SJCRH30 (cell line): ENCODE measurements at regions not wholly inside any gene's neighbourhood (a gene's known extent, or its start where the extent isn't known, plus 50 kb on each side); places are given as distances from the start of the nearest gene placed in this dataset.
"Not testable (repeated sequence)": the region's sequence is repeated elsewhere in the genome, so short reads cannot be mapped to it uniquely, and the experiment has no call there.

Experiments
- DNase-seq, 2 experiments: peaks; one replicate each; pipeline ENCODE4 v3.0.0-alpha.2; 2015 to 2020
- H3K27ac ChIP-seq: fragments of 250-450 bp; sonication (Bioruptor Pico); 2 replicates; pipeline ENCODE4 v1.5.1; 2020; ENCODE audit warnings: mild to moderate bottlenecking, moderate library complexity
- H3K27me3 ChIP-seq: fragments of 250-450 bp; sonication (Bioruptor Pico); 2 replicates; pipeline ENCODE4 v1.5.1; 2020; ENCODE audit warnings: mild to moderate bottlenecking, moderate library complexity
- H3K36me3 ChIP-seq: fragments of 250-450 bp; sonication (Bioruptor Pico); 2 replicates; pipeline ENCODE4 v1.5.1; 2020; ENCODE audit warnings: mild to moderate bottlenecking, moderate library complexity
- H3K4me1 ChIP-seq: fragments of 250-450 bp; sonication (Bioruptor Pico); 2 replicates; pipeline ENCODE4 v1.5.1; 2020; ENCODE audit warnings: mild to moderate bottlenecking, moderate library complexity
- H3K4me3 ChIP-seq: fragments of 250-450 bp; sonication (Bioruptor Pico); 2 replicates; pipeline ENCODE4 v1.5.1; 2020; ENCODE audit warnings: mild to moderate bottlenecking, moderate library complexity
- H3K9me3 ChIP-seq: fragments of 250-450 bp; sonication (Bioruptor Pico); replicated peaks from 2 replicates; pipeline ENCODE4 v1.5.1; 2020; ENCODE audit warnings: mild to moderate bottlenecking, moderate library complexity

DNA sequence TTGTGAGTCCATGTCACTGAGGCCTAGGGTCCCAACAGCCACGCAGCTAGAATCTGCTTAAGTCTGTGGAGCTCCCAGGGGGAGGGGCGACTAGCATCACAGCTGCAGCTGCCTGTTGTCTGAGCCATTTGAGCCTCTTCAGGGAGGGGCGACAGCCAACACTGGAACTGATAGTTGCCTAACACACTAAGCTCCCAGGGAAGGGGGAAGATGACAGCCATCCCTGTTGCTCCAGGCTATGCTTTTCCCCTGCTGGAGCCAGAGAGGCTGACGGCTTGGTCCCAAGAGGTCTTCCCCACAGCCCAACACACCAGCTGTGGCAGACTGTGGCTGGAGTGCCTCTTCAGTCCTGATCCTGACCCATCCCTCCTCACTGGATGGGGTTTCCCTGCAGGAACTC, 817.5 kb downstream of the NXPH1 start:
- no peaks in the 10 kb centered on the region for H3K36me3 ChIP-seq
- no peaks in the 10 kb centered on the region for H3K27me3 ChIP-seq
- H3K9me3 ChIP-seq, result peaks cover 7% of the 10 kb centered on the region; the same call in 1 of the 2 replicates
- peak; percentile 97 to 99 for DNase-seq
- H3K27ac ChIP-seq, result peak overlapping the region; percentile 72
- no peak overlapping the region for H3K4me3 ChIP-seq
- peaks cover 12% of the 10 kb centered on the region for H3K4me1 ChIP-seq

DNA sequence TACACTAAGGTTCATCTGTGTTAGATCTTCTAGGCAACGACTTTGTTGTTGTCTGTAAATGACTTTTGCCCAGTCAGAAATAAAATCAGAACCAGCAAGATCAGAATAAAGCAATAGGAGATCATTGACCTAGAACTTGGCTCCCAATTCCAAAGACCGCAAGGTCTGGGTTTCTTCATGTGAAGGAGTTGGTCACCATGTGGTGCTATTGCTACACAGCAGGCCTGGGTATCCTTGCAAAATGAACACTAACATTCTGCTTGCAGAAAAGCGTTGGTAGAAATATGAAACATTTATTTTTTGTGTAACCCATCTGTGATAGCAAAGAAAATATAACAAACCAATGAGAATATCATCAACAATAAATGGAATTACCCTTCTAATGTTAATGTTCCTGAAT, 831.0 kb downstream of the NXPH1 start:
- DNase-seq, result no peak
- no peak overlapping the region for H3K4me3 ChIP-seq
- H3K27ac ChIP-seq, result no peak overlapping the region
- H3K9me3 ChIP-seq, result peaks cover 2% of the 10 kb centered on the region; the same call in 1 of the 2 replicates
- no peaks in the 10 kb centered on the region for H3K27me3 ChIP-seq
- H3K4me1 ChIP-seq, result peaks cover 1% of the 10 kb centered on the region; the same call in 1 of the 2 replicates
- no peaks in the 10 kb centered on the region for H3K36me3 ChIP-seq

DNA sequence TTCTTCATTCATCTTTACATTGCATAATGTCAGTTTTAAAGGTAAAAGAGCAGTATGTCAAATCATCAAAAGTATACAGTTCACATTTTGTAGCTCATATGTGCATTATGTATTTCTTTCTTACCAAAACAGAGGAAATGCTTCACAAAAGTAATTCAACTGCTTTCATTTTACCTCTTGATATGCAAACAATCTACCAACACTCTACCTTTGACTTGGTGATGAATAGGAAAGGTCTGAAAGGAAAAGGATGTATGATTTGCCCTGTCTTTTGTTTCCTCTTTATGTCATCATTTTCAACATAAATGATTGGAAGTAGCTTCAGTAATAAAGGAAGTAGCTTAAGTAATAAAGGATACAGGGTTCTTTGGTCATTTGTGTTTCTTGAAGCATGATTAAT, 846.7 kb downstream of the NXPH1 start:
- Histone ChIP-seq H3K27me3 (no peaks in the 10 kb centered on the region), H3K36me3 (no peaks in the 10 kb centered on the region), H3K9me3 (no peaks in the 10 kb centered on the region), H3K4me3 (no peak overlapping the region), H3K4me1 (no peaks in the 10 kb centered on the region; the same call in 1 of the 2 replicates), H3K27ac (no peak overlapping the region)
- DNase-seq, result no peak

DNA sequence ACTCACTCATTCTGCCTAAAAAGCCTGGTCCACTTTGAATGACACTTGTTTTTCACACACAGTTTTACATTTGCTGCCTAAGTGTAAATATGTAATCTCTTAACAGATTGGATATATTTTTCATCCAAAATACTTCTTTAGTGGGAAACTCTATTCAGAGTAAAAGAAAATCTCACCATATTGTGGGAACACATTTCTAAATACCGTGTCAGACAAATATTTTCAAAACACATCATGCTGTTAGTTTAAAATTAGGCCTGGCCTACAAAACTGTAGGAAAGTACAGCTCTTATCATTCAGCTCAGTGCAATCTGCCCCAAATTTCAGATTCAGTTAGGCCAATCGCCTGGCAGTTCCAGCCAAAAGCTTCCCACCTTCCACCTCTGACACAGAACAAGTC, 849.8 kb downstream of the NXPH1 start:
- Histone ChIP-seq H3K9me3 (no peaks in the 10 kb centered on the region), H3K36me3 (no peaks in the 10 kb centered on the region), H3K4me1 (no peaks in the 10 kb centered on the region; the same call in 1 of the 2 replicates), H3K27ac (no peak overlapping the region), H3K4me3 (no peak overlapping the region), H3K27me3 (no peaks in the 10 kb centered on the region)
- DNase-seq, result no peak

DNA sequence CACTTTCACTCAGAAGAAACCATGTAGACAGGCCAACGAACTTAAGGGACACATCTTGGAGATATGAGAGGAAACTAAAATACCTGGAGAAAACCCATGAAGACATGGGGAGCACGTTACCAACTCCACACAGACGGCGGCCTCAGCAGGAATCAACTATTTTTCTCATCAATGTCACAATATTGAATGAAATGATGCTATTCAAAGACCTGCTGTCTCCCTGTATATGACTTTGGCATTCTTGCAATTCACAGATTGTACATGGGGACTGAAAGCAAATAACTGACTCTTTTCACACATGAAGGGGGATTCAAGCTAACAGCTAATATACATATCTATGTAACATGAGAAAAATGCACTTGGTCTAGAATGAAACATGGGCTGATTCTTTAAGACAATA, 869.0 kb downstream of the NXPH1 start:
- Histone ChIP-seq H3K36me3 (no peaks in the 10 kb centered on the region), H3K4me3 (no peak overlapping the region), H3K4me1 (no peaks in the 10 kb centered on the region; the same call in 1 of the 2 replicates), H3K27ac (no peak overlapping the region), H3K9me3 (no peaks in the 10 kb centered on the region), H3K27me3 (no peaks in the 10 kb centered on the region)
- DNase-seq, result no peak

DNA sequence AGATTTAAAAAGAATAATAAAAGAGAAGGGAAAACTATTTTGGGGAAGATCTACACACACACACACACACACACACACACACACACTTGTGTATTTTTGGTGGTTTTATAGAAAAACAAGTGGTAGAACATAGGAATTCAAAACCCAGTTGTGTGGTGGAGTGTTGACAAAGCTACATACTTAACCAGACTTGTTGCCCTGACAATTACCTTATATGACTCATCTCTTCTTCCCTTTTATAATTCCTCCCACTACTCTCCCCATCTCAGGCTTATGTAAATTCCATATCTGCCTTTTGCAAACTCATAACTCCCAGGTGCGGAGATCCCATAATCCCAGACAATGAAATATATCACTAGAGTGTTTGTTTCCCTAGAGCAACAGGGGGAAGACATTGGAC, 873.7 kb downstream of the NXPH1 start:
- no peaks in the 10 kb centered on the region for H3K36me3 ChIP-seq
- no peaks in the 10 kb centered on the region for H3K27me3 ChIP-seq
- H3K9me3 ChIP-seq, result no peaks in the 10 kb centered on the region
- DNase-seq, result peak in 1 of 2 experiments; percentile 20
- H3K4me1 ChIP-seq, result no peaks in the 10 kb centered on the region; the same call in 1 of the 2 replicates
- H3K4me3 ChIP-seq, result no peak overlapping the region
- H3K27ac ChIP-seq, result no peak overlapping the region

DNA sequence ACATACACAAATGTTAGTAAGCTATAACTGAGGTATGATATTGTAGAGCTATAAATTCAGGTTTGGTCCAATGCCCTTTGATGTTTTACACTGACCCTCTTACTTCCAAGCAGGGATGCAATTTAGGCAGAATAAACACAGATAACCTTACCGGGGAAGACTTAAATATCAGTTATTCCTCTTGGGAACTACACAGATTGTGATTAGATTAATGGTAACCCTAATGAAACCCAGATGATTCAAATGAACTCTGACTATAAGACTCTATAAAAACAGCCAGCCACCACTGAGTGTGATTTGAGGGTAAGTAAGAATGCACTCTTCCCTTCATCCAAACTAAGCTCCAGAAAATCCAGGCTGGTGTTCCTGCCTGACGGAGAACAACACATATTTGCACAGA, 891.1 kb downstream of the NXPH1 start:
- no peak overlapping the region for H3K27ac ChIP-seq
- no peaks in the 10 kb centered on the region for H3K27me3 ChIP-seq
- no peaks in the 10 kb centered on the region for H3K9me3 ChIP-seq
- peaks cover 21% of the 10 kb centered on the region for H3K4me1 ChIP-seq
- DNase-seq, result no peak
- no peaks in the 10 kb centered on the region for H3K36me3 ChIP-seq
- no peak overlapping the region for H3K4me3 ChIP-seq

DNA sequence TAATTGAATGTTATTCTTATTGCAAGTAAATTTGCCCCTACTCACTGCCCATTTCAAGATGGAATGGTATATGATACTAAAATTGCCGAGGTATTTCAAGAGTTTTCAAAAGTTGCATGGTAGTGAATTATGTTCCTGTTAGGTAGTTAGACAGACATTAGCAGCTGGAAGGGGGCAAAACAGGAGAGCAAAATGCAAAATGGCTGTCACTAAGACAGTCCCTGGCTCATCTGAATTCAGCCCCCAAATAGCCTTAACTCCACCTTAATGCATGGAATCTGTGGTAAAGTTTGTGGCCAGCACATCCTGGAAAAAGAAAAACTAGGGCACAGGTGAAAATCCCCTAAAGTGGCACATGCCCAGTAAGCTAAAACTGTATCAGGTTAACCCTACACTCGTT, 894.9 kb downstream of the NXPH1 start:
- H3K27me3 ChIP-seq, result no peaks in the 10 kb centered on the region
- H3K27ac ChIP-seq, result peak overlapping the region; percentile 56
- H3K4me3 ChIP-seq, result no peak overlapping the region
- H3K9me3 ChIP-seq, result no peaks in the 10 kb centered on the region
- peaks cover 25% of the 10 kb centered on the region for H3K4me1 ChIP-seq
- no peaks in the 10 kb centered on the region for H3K36me3 ChIP-seq
- DNase-seq, result peak; percentile 60 to 85

DNA sequence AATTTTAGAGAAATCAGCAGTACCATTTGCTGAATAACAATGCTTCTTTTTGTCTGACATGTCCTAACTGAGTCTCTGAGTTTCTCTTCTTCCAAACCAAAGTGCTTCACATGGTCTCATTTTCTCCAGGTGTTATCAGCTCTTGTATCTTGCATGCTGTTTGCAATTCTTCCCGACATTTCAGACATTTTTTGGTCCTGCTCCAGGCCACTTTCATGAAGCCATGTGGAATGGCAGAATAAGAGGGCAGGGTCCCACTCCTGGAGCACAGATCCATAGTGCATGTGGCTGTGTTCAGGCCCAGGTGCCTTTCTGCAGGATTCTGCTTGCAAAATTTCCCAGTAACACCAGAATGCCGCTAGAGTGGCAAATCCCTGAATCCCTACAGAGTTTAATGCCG, 916.2 kb downstream of the NXPH1 start:
- no peaks in the 10 kb centered on the region for H3K36me3 ChIP-seq
- no peak for DNase-seq
- H3K27ac ChIP-seq, result no peak overlapping the region
- H3K9me3 ChIP-seq, result no peaks in the 10 kb centered on the region
- no peak overlapping the region for H3K4me3 ChIP-seq
- H3K4me1 ChIP-seq, result no peaks in the 10 kb centered on the region
- H3K27me3 ChIP-seq, result no peaks in the 10 kb centered on the region

DNA sequence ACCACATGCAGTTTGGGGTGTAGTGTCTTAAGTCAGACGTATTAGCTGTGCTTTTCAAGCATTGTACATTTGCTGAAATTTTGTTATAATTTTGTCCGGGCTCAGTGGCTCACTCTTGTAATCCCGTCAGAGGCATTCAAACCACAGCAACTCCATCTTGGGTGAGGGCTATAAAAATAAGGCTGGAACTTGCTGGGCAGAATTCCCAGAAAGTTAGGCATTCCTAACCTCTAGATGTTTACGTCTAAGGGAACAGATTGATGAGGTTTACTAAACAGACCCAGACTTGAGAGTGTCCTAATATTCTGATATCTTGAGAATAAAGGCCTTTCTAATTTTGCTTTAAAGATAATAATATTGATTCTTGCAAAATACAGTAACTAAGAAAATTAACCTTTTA, 957.8 kb downstream of the NXPH1 start:
- peaks cover 7% of the 10 kb centered on the region for H3K9me3 ChIP-seq
- no peak overlapping the region for H3K27ac ChIP-seq
- no peak for DNase-seq
- no peaks in the 10 kb centered on the region for H3K4me1 ChIP-seq
- H3K27me3 ChIP-seq, result no peaks in the 10 kb centered on the region
- no peaks in the 10 kb centered on the region for H3K36me3 ChIP-seq
- H3K4me3 ChIP-seq, result no peak overlapping the region

DNA sequence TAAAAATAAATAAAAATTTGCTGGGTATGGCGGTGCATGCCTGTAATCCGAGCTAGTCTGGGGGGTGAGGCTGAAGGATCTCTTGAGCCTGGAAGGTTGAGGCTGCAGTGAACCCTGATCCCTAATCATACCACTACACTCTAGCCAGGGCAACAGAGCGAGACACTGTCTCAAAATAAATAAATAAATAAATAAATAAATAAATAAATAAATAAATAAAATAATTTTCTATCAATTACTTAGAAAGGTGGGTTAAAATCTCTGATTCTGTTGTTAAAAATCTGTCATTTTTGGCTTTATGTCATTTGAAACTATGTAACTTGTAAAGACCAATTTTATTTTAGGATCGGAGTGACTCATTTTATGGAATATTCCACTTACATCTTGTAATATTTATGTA, 958.6 kb downstream of the NXPH1 start:
- Histone ChIP-seq H3K27ac (no peak overlapping the region), H3K36me3 (no peaks in the 10 kb centered on the region), H3K4me3 (no peak overlapping the region), H3K9me3 (peaks cover 3% of the 10 kb centered on the region; the same call in 1 of the 2 replicates), H3K4me1 (no peaks in the 10 kb centered on the region), H3K27me3 (no peaks in the 10 kb centered on the region)
- no peak for DNase-seq

DNA sequence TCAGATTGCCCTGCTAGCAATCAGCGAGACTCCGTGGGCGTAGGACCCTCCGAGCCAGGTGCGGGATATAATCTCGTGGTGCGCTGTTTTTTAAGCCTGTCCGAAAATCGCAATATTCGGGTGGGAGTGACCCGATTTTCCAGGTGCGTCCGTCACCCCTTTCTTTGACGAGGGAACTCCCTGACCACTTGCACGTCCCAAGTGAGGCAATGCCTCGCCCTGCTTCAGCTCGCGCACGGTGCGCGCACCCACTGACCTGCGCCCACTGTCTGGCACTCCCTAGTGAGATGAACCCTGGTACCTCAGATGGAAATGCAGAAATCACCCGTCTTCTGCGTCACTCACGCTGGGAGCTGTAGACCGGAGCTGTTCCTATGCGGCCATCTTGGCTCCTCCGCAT, 971.0 kb downstream of the NXPH1 start:
- H3K36me3 ChIP-seq, H3K27me3 ChIP-seq, H3K27ac ChIP-seq, H3K9me3 ChIP-seq, H3K4me3 ChIP-seq, DNase-seq: not testable (repeated sequence)
- peaks cover 10% of the 10 kb centered on the region for H3K4me1 ChIP-seq

DNA sequence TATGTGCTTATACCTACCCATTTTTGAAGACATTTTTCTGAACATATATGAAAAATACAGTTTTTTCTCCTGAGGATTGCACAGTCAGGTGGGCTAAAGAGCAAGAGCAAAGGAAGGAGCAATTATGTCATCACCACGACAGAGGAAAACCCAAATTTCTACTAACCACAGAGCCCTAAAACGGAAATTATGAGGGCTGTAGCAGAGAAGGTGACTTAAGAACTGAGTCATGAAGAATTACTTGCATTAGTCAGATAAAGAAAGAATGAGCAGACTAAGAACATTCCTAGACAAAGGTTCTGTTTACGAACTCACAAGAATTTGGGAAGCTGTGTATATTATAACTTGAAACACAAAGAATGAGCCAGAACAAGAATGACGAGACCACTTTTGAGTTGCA, 974.4 kb downstream of the NXPH1 start:
- Histone ChIP-seq H3K9me3 (no peaks in the 10 kb centered on the region), H3K4me1 (peaks cover 10% of the 10 kb centered on the region), H3K27me3 (no peaks in the 10 kb centered on the region), H3K36me3 (no peaks in the 10 kb centered on the region), H3K4me3 (no peak overlapping the region), H3K27ac (no peak overlapping the region)
- DNase-seq, result peak in 1 of 2 experiments; percentile 22

DNA sequence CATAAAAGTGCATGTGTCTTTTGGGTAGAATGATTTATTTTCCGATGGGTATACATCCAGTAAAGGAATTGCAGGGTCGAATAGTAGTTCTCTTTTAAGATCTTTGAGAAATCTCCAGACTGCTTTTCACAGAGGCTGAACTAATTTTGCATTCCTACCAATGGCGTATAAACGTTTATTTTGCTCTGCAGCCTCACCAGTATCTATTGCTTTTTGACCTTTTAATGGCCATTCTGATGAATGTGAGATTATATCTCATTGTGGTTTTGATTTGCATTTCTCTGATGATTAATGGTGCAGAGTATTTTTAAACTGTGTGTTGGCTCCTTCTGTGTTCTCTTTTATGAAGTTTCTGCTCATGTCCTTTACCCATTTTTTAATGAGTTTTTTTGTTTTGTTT, 1020.1 kb downstream of the NXPH1 start:
- H3K27me3 ChIP-seq, result no peaks in the 10 kb centered on the region
- DNase-seq, result no peak
- no peak overlapping the region for H3K27ac ChIP-seq
- H3K36me3 ChIP-seq, result no peaks in the 10 kb centered on the region
- H3K4me1 ChIP-seq, result no peaks in the 10 kb centered on the region
- H3K4me3 ChIP-seq, result no peak overlapping the region
- no peaks in the 10 kb centered on the region for H3K9me3 ChIP-seq

DNA sequence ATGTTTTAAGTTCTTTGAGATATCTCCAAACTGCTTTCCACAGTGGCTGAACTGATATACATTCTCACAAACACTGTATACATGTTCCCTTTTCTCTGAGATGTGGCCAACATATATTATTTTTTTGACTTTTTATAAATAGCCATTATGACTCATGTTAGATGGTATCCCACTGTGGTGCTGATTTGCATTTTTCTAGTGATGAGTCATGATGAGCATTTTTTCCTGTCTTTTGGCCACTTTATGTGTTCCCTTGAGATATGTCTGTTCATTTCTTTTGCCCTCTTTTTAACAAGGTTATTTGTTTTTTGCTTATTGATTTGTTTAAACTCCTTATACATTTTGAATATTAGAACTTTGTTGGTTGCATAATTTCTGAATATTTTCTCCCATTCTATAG, 1055.1 kb downstream of the NXPH1 start:
- peak in 1 of 2 experiments; percentile 42 for DNase-seq
- H3K27ac ChIP-seq, result no peak overlapping the region
- H3K4me3 ChIP-seq, result no peak overlapping the region
- peaks cover 4% of the 10 kb centered on the region; the same call in 1 of the 2 replicates for H3K9me3 ChIP-seq
- H3K36me3 ChIP-seq, result no peaks in the 10 kb centered on the region
- no peaks in the 10 kb centered on the region for H3K27me3 ChIP-seq
- H3K4me1 ChIP-seq, result no peaks in the 10 kb centered on the region

DNA sequence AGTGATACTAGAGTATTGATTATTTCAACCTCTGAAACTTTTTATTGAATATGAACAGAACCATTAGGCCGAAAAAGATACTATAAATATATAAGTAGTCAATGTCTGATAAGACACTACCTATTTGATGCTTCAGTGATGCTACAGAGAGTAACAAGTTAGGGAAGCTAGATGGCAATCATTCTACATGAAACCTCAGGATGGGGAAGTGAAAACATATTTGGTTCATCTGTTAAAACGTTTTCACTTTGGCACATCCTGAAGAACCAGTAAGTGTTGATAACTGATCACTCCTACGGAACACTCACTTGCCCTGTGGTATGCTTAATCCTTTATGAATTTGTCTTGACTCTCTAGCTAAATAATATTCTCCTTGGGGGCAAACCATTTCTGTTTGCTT, 1064.9 kb downstream of the NXPH1 start:
- DNase-seq, result no peak
- no peaks in the 10 kb centered on the region for H3K36me3 ChIP-seq
- no peaks in the 10 kb centered on the region for H3K4me1 ChIP-seq
- 0 out of 2 replicates have a peak, but pooled peaks cover 3% of the 10 kb centered on the region for H3K9me3 ChIP-seq
- no peak overlapping the region for H3K27ac ChIP-seq
- no peak overlapping the region for H3K4me3 ChIP-seq
- H3K27me3 ChIP-seq, result no peaks in the 10 kb centered on the region
